Germinal center (tissue), 1 donor: ENCODE measurements at regions not wholly inside any gene's neighbourhood (a gene's known extent, or its start where the extent isn't known, plus 50 kb on each side); places are given as distances from the start of the nearest gene placed in this dataset.

Experiments
- DNase-seq: peaks from one replicate; pipeline ENCODE4 v3.0.0; 2012; ENCODE audit warnings: mixed read lengths, low spot score

GRCh38 chr10:78802431-78802830 lies 266.3 kb upstream of the ZMIZ1 start:
- DNase-seq: no peak

GRCh38 chr10:78802866-78803265 lies 265.9 kb upstream of the ZMIZ1 start:
- DNase-seq: no peak

- DNase-seq: no peak
These were observed 265.1 kb upstream of the ZMIZ1 start for GRCh38 chr10:78803710-78804109.

- DNase-seq: no peak
These were observed 264.2 kb upstream of the ZMIZ1 start for GRCh38 chr10:78804411-78805032.

GRCh38 chr10:78805176-78805575 lies 263.6 kb upstream of the ZMIZ1 start:
- no peak for DNase-seq

GRCh38 chr10:78806681-78807221 lies 262.0 kb upstream of the ZMIZ1 start:
- DNase-seq: no peak

- no peak for DNase-seq
These were observed 261.1 kb upstream of the ZMIZ1 start for GRCh38 chr10:78807504-78808203.

- no peak for DNase-seq
These were observed 260.5 kb upstream of the ZMIZ1 start for GRCh38 chr10:78808286-78808685.

GRCh38 chr10:78808736-78809367 lies 259.9 kb upstream of the ZMIZ1 start:
- no peak for DNase-seq

GRCh38 chr10:78811174-78811573 lies 257.6 kb upstream of the ZMIZ1 start:
- no peak for DNase-seq

GRCh38 chr10:78812571-78813318 lies 256.0 kb upstream of the ZMIZ1 start:
- no peak for DNase-seq

- DNase-seq: no peak
These were observed 255.2 kb upstream of the ZMIZ1 start for GRCh38 chr10:78813526-78813925.

GRCh38 chr10:78813998-78814399 lies 254.8 kb upstream of the ZMIZ1 start:
- DNase-seq: no peak

GRCh38 chr10:78814407-78814806 lies 254.4 kb upstream of the ZMIZ1 start:
- no peak for DNase-seq

- DNase-seq: no peak
These were observed 252.9 kb upstream of the ZMIZ1 start for GRCh38 chr10:78815702-78816334.

GRCh38 chr10:78817361-78817760 lies 251.4 kb upstream of the ZMIZ1 start:
- DNase-seq: no peak

- no peak for DNase-seq
These were observed 251.0 kb upstream of the ZMIZ1 start for GRCh38 chr10:78817804-78818203.

- DNase-seq: no peak
These were observed 249.3 kb upstream of the ZMIZ1 start for GRCh38 chr10:78819361-78820006.

GRCh38 chr10:78820007-78820362 lies 248.8 kb upstream of the ZMIZ1 start:
- no peak for DNase-seq

GRCh38 chr10:78821052-78821451 lies 247.7 kb upstream of the ZMIZ1 start:
- no peak for DNase-seq
